Left renal pelvis (tissue), 4 donors: ENCODE measurements at regions not wholly inside any gene's neighbourhood (a gene's known extent, or its start where the extent isn't known, plus 50 kb on each side); places are given as distances from the start of the nearest gene placed in this dataset.

Experiments
- DNase-seq, 4 donors: peaks; one replicate each; pipeline ENCODE4 v3.0.0-alpha.2; 2013; ENCODE audit warnings: low read depth in 4 of 4, low spot score in 3 of 4

DNA sequence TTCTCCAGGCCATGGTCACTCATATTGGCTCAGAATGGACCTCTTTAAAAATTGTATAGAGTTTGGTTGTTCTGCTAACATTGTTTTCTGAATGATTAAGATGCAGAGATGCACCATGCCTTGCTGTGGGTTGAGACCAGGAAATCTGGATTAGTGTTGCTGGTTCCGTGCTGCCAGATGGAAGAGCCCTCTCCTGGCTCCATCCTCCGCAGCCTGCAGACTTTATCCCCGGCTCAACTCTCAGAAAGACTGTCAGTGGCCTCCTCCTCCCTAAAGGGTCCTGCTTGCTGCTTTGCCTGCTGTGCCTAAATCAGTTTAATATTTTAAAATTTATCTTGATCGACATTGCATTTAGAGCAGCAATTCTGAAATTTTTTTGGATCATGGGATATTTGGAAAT is 196.7 kb downstream of the TENT4A start:
- DNase-seq, result no peak

DNA sequence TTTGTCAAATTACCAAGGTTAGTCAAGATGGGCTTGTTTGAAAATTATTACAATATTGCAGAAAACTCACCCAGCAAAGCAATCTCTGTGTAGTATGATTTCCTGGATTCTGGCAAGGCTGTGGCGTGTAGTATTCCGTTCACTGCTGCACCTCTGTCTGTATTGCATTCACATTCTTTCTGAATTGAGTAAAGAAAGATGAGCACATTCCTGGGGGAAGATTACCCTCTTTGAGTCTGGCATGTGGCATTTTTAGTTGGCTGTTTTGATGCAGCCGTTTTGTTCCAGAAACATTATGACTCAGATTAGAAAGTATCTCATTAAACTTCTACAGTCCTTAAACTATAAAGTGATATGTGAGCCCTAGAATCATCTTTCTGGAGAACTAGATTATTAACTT is 197.7 kb downstream of the TENT4A start:
- no peak for DNase-seq

DNA sequence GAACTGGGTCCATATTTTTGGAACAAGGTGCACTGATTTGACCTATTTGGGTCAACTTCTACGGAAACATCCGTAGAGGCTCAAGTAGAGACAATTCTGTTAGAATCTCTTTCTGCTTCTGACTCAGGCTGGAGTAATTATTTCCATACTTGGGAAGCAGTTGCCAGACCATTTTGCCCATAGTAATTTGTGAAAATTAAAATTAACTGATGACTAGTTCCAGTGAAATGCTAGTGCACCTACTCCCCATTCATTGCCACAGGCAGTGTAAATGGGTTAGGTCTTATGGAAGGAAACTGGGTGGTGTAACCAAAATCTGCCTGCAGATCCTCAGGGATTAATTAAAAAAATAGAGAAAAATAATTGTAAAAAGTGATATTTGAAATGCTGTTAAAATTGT is 201.1 kb downstream of the TENT4A start:
- DNase-seq, result no peak

DNA sequence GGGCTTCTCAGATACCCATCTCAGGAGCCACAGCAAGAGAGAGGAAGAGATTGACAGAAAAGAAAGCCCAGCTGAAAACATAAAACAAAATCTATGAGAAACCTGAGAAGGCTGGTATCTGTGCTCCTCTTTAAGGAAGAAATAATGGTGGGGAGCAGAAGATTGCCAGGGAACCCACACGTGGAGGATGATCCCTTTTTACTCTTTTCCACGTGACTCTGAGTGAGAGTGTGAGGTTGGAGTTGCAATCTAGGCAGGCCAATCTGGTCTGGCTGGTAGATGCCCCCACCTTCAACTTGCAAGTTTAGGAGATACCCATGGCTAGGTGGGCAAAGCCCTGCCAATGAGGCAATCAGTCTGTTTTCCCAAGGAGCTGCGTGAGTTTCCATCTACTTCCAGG is 202.3 kb downstream of the TENT4A start:
- DNase-seq, result no peak

DNA sequence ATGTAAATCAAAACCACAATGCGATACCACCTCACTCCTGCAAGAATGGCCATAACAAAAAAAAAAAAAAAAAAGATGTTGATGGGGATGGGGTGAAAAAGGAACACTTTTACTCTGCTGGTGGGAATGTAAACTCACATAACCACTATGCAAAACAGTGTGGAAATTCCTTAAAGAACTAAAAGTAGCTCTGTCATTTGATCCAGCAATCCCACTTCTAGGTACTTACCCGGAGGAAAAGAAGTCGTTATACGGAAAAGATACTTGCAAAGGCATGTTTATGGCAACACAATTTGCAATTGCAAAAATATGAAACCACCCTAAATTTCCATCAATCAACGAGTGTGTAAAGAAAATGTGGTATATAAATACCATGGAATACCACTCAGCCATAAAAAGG is 205.0 kb downstream of the TENT4A start:
- no peak for DNase-seq

DNA sequence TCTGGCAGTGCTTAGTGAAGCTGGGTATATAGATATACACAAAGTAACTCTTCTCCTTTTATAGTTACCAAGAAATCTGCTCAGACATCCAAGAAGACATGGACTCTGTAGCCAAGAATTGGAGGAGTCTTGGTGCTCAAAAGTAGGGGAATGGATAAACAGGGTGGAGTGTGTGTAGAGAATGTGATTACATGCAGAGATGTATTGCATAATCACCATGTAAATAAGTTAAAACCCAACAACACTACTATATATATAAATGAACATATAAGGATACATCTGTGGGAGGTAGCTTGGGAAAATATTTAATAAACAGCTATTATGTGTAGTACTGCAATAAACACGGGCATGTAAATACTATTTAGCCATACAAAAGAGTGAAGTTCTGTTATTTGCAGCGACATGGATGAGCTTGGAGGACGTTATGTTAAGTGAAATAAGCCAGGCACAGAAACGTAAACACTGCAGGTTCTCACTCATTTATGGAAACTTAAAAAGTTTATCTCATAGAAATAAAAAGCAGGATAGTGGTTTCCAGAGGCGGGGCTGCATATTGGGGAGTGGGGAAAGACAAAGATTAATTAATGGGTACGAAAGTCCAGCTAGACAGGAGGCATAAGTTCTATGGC is 207.5 kb downstream of the TENT4A start:
- no peak for DNase-seq

DNA sequence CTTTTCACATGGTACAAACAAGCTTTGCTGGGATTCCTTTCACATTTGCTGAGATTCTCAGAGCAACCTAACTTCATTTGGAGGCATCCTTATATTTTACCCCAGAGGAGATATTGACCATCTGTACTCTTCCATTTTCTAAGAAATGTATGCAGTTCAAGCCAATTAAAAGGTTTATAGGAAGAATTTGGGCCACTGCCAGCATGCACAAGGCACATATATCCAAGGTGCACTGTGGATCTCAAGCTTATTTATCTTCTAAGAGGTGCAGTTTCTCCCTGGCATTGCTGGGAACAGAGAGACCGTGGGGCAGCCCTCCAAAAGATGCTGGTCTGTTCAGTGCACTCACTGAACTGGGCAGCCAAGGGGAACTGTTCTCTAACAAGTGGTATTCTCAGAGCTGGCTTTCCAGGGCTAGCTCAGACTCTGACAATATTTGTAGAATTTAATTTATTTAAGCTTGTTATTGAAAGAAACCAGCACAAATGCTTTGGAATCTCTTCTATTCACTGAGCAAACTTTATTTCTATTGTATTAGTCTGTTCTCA is 213.3 kb downstream of the TENT4A start:
- DNase-seq, result no peak

DNA sequence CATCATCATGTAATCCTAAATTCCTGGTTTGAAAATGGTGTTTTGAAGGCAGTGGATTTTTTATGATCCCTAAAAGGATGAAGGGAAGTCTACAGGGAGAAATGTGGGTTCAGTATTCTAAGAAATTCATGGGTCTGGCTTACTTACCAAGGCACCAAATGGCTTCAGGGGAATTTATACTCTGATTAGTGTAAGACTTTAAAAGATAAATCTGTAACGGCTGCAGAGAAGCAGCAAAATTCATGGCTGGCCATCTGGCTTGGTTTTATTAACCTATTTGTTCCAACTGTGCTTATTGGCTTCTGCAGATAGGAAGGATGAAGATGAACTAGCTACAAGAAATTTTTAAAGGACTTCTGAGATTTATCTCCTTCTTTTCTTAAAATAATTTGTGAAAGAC is 222.8 kb downstream of the TENT4A start:
- DNase-seq, result no peak

DNA sequence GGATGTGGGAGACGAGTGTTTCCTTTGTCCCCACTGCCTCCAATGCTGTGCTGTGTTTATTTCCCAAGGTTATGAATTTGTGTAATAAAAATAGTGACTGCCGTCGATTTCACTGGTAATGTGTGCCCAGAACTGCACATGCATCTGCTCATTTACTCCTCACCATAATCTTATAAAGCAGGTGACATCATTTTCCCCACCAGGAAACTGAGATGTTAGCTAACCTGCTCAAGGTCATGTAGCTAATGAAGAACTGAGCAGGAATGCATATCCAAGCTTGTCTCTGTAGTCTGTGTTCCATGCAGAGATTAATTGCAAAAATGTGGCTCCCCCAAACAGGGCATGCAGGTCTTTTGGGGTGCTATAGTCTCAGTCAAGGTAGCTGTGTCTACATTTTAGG is 224.4 kb downstream of the TENT4A start:
- no peak for DNase-seq

DNA sequence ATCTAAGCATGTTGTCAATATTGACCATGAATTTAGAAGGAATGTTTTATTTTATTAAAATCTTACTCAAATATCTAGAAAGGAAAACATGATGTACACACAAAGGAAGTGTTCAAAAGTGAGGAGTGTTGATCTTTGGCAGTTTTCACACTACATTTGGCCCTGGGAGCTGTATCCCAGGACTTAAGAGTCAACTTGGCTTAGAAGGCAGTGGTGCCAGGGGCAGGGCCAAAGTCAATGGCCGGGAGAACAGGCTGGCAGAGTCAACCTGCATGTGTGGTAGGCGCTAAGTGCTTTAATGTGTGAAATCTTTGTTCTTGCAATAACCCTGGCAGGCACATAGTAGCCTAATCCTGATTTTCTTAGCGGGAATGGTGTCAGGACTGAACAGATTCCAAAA is 228.4 kb downstream of the TENT4A start:
- DNase-seq, result no peak

DNA sequence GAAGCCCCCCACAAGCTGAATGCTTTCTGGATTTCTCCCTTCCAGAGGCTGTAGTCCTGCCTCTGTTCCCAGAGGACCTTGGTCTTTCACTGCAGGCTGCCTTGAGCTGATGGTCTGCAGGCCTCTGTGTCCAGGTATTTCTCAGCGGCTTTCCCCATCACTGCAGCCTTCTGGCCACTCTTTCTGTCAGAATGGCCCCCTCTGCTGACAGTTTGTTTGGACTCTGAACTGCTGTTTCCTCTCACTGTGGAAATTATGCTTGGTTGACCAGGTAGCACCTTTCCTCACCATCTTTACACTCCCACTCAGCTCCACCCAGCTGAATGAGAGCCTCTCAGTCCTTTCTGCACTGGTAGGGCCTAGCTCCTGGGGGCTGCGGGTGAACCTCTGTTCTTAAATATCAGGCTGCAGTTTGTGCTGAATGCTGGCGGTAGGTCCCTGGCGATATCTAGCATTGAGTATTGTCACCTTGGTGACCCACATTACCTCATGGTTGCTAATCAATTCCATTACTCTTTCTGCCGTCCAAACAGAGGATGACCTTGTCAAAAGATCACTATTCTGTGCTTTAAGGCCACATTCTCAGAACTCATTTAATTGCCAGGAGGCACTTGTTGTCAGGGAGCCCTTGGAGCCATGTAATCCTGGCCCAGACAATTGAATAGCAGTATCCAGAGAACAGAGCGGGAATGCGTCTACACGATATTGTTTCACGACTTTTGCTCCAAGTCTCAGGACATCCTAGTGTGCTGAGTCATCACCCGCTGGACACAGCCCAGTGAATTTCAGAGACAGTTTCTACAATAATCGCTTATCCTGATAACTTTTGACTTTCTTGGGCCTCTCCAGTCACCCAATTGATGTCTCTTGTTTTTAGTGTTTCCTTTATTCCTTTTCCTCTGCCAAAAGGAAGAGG is 230.2 kb downstream of the TENT4A start:
- DNase-seq, result no peak

DNA sequence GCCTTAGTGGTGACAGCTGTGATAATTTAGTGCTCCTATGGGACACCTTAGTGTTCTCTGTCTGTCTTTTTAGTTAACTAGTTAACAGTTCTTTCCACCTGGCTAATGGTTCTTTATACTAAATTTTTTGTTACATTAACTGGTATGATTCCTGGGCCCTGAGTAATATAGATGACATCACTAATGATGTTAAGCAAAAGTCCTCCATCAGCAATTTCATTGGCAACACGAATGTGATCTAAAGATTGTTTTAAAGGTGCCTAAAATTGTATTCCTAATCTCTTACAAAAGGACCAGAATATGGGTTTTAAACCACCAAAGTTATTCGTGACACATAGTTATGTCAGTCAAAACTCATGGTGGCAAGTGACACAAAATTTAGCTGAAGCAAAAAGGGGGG is 235.3 kb downstream of the TENT4A start:
- no peak for DNase-seq

DNA sequence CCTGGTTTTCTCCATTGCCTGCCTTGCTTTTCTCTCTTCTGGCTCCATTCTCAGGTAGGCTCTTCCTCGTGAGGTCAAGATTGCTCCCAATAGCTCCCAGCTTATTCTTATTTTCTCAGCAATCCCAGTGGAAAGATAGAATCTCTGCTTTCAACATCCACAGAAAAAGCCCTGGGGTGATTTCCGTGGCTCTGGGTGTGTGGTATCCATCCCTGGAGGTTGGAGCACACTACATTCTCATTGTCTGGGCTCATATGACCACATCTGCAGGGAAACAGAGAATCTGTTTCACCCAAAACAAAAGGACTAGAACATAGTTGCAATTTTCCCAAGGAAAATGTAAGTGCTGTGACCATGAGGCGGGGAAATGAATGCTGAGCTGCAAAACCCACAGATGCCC is 236.0 kb downstream of the TENT4A start:
- no peak for DNase-seq

DNA sequence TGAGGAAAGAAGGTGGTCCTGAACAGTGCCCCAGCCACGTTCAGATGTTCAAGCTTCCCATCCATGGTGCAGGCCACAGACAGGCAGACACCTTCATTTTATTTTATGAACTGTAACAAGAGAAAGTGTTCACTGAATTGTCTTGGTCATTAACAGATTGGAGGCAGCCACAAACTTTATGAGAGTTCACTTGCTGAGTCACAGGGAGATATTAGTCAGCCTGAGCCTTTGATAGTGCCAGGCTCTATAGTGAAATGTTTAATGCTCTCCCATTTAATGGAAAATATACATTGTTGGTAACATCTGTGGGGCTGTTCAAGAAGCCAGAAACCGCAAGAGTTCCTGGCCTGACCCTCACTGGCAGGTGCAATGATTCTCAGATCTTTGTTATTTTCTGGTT is 237.0 kb downstream of the TENT4A start:
- no peak for DNase-seq

DNA sequence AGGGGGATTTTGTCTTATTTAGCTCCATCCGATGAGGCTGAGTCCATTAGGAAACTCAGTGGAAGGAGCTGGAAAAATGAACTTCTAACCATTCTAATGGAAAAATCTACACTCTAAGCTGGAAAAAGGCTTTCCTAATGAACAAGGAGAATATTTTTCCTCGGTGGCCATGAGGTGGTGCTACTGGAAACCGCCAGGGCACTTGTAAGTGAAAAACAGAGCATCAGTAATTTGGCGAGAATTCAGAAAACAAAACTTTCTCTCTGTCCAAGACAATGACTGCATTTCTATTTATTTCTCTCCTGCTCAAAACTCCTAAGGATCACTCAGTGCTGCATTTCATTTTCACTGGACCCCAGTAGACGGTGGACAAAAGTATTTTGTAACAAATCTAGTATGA is 237.6 kb downstream of the TENT4A start:
- no peak for DNase-seq

DNA sequence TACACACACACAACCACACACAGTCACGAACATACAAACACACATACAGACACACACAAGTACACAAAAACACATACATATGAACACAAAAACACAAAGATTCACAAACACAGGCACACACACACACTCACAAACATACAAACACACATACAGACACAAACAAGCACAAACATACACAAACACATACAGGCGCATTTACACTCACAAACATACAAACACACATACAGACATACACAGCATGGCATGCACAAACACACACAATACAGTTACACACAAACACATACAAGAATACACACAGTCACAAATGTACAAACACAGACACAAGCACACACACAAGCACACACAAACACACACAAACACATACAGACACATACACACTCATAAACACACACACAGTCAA is 247.9 kb downstream of the TENT4A start:
- no peak for DNase-seq

DNA sequence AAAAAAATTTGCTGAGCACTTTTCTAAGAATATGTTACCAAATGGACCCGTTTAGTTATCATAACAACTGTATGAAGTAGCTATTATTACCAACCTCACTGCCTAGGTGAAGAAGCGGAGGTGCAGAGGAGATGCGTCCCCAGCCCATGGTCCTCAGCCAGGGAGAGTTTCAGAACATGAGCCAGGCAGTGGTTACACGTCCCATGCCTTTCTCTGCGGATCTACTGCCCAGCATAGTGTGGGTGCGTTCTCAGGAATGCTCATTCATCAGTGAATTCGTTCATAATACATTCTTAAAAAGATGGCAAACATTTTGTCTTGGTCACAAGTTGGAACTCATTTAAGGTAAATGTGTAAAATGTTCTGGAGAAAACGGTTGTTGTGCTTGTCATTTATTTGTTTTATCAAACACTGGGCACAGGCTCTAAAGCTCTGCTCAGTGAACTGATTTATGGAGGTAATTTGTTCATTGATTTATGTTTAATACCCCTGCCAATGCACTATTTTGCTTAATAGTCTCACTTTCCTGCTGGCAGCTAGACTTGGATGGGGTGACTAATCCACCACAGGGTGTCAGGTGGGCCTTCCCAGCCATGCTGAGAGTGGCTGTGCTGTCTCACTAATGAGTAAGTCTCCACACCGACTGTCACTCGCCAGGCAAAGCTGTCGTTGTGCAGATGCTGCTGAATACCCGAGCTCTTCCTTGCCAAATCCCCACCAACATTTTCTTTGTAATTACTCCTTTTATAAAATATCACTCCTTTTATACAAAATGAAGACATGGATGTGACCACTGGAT is 248.8 kb downstream of the TENT4A start:
- no peak for DNase-seq

DNA sequence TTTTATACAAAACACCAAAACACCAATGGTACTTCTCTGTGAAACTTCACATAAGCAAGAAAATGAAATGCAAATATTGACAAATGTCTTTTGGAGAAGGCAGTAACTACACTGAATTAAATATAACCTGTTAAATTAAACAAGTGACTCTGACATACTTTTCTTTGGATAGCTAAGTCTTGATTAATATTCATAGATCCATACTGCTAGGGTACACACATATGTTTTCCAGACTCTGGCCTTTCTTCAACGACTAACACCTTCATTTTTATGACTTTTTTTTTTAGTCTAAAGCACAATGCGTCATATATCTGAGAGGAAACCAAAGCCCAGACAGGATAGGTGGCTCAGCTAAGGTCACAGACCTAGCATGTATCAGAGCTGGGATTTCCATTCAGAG is 263.7 kb downstream of the TENT4A start:
- DNase-seq, result no peak

DNA sequence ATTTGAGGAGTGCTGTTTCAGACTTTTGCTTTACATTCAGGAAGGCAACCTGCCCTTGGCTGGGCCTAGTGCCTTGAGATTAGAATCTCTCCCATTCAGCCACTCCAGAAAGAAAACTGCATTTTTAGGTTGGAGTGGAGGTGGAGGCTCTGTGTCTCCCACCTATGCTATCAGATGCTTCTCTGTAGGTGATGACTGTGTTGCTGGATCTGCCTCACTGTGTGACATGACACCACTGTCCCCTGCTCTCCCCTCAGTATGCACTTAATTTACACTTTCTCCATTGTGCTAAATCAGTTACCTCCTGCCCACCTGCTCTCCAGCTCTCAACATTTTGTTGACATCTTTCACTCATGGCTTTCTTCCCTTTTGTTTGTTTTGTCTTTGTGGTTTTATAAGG is 265.8 kb downstream of the TENT4A start:
- no peak for DNase-seq

DNA sequence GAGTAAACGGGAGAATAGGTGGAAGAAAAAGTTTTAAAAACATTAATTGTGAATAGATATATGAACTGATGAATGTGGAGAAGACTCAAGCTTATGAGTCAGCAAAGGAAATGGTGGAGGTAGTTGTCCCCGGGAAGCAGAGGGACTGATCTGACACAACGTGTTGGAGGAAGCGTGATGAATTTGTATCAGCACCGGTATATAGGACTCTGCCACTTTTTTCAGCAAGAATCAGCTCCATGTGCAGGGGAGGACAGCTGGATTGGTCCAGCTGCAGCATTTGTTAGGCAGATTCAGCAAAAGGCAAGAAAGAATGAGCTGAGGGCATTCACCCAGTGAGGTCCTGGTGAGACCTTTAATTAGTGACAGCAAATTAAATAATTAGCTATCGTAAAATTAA is 276.0 kb downstream of the TENT4A start:
- DNase-seq, result no peak

DNA sequence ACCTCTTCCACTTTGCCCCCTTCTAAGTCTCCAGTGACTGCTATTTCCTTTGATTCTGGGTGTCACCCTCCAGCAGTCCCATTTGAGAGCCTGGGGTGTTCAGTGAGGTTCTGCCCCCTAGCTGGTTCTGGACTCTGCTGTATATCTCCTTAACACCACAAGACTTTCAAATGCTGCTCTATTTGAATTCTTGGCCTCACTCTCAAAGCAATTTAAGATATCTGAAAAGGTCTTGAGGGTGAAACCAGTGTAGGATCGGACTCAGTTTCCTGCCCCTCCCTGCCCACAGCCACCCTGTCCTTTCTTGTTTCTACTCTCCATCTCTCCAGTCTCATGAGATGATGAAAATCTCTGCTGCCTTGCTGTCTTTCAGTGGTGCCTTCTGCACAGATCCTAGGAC is 280.9 kb downstream of the TENT4A start:
- no peak for DNase-seq
